NCI-H69 (cell line): ENCODE measurements at regions not wholly inside any gene's neighbourhood (a gene's known extent, or its start where the extent isn't known, plus 50 kb on each side); places are given as distances from the start of the nearest gene placed in this dataset.

Experiments used
- DNase-seq: peaks from one replicate; lab custom pipeline; 2025; lab: John Stamatoyannopoulos, UW

DNA sequence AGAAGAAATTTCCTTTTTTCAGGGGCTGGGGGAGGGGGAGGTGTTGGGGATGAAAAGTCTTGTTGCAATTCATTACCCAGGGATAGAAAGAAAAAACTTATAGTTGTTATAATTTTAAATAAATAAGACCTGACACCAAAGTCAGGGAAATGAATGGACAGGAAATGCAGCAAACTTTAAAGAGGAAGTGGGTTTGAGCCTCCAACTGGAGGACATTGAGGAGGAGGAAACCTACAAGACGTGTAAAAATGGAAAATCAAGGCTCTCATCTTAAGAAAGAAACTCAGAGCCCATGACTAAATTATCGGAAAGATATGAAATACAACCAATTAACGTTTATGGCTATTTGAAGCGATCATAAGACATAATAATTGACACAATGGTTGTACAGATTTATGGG is 54.4 kb downstream of the NIBAN1 start:
- no peak for DNase-seq

DNA sequence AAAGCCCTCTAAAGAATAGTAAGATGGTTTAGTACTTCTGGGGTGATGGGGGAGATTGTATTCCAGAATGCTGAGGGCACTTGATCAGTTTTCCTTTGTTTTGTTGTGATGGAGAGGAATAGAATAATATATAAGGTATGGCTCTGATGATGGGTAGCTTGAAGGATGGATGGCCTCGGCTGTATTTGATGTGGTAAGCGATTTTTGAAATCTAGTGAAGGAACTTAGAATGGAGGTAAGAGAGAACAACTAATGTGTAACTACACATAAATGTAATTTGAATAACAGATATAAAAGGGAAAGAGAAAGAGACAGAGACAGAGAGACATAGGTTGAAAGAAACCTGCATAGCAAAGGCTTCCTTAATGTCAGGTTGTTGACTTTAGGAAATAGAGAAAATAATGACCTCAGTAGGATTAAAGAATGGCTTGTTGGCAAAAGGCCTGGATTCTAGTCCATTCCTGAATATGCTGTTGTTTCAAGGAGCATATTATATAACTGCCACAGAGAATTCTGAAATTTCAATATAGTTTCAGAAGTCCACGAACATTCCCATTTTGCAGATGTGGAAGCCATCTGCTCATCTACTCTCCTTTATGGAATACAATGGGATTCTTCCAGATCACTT is 58.7 kb downstream of the NIBAN1 start:
- no peak for DNase-seq

DNA sequence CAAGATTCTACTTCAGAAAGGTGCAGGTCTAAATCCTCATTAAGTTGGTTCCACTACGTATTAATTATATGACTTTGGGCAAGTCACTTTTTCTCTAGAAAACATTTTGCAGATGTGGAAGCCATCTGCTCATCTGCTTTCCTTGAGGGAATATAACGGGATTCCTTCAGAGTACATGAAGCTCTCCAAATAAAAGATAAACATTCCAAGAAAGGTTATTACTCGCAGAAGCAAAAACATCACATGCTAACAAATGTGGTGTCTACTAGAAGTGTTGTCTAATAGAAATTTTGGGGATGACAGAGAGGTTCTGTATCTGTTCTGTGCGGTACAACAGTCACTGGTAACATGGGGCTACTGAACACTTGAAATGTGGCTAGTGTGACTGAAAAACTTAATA is 60.2 kb downstream of the NIBAN1 start:
- no peak for DNase-seq

GRCh38 chr1:184912392-184912791 is 61.9 kb downstream of the NIBAN1 start:
- DNase-seq = no peak

GRCh38 chr1:184911830-184912229 is 62.5 kb downstream of the NIBAN1 start:
- no peak for DNase-seq

- DNase-seq = peak; percentile 30
Observed at GRCh38 chr1:184911103-184911745, 63.1 kb downstream of the NIBAN1 start.

DNA sequence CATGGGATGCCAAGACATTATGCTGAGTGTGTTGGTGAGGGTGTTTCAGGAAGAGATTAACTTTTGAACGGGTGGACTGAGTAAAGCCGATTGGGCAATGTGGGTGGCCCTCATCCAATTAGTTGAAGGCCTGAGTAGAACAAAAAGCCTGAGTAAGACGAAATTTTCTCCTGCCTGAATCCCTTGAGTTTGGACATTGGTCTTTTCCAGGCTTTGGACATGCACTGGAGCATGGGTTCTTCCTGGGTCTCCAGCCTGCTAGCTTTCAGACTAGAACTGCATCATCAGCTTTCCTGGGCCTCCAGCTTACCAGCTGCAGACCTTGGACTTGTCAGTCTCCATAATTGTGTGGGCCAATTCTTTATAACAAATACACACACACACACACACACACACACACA is 63.6 kb downstream of the NIBAN1 start:
- DNase-seq = no peak

DNA sequence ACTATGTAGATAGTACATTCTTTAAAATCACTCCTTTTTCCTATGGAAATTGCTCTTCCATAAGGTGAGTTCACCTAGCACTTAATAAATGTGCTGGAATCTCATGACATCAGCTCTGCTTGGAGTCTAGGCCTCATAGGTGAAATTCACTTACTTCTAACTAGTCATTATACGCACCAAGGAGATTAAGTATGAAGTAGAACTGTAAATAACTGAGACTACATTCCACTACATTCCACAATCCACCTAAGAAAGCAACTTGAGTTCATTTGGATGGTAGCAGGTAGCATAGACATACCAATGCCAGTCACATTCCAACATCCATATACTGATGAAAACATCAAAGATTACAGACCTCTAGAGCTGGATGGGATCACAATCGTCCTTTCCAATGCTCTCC is 64.3 kb downstream of the NIBAN1 start:
- DNase-seq = no peak

- DNase-seq = no peak
Observed at GRCh38 chr1:184909019-184909418, 65.3 kb downstream of the NIBAN1 start.

DNA sequence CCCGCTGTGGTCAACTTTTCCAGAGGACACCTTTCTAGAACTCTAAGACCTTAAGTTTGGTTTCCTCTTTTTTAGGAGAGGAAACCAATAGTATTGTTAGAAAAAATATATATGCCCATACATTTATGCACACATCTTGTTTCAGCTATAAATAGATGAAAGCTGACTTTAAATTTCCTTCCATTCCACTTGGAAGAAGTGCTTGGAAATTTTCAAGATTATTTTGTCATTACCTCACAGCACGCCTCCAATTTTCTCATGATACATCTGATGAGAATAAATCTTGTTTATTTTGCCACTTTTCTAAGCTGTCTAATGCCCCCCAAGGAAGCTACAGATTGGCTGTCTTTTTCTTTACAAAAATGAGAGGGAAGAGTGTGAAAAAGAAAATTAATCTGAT is 65.8 kb downstream of the NIBAN1 start:
- no peak for DNase-seq

DNA sequence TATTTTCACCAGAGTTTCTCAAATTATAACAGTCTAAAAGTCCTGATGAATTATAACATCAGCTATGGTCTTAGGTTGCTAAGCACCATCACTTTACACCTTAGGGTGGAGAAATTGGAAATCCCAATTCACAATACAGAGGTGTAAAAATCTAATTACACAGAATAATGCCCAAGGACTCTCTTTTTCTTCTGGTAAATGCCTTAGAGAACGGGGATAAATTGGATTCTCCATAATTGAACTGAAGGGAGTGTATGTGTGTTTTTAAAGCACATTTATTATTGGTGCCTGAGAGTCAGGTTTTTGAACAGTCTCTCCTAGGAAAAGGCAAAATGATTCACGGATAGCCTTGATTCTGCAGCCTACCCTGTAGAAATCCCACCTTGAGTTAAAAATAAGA is 66.8 kb downstream of the NIBAN1 start:
- no peak for DNase-seq

- no peak for DNase-seq
Observed at GRCh38 chr1:184906761-184907160, 67.5 kb downstream of the NIBAN1 start.

DNA sequence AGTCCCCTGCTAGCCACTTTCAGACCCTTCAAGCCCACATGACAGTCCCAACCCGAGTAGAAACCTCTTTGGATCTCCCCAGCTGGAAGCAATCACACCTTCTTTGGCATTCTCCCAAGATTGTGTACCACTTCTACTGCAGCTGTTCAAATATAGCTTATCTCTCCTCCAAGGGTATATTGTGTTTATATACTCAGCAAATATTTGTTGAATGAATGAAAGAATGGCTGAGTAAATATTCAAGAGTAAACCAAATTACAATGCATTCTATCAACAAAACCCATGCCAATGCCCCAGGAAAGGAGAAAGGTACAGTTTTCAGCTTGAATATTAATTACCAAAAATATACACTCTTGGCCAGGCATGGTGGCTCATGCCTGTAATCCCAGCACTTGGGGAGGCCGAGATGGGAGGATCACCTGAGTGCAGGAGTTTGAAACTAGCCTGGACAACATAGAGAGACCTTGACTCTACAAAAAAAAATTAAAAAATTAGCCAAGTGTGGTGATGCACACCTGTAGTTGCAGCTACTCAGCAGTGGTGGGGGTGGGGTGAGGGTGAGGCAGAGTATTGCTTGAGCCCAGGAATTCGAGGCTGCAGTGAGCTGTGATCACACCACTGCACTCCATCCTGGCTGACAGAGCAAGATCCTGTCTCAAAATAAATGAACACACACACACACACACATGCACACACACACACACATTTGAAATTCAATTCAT is 68.5 kb downstream of the NIBAN1 start:
- DNase-seq = peak; percentile 96

DNA sequence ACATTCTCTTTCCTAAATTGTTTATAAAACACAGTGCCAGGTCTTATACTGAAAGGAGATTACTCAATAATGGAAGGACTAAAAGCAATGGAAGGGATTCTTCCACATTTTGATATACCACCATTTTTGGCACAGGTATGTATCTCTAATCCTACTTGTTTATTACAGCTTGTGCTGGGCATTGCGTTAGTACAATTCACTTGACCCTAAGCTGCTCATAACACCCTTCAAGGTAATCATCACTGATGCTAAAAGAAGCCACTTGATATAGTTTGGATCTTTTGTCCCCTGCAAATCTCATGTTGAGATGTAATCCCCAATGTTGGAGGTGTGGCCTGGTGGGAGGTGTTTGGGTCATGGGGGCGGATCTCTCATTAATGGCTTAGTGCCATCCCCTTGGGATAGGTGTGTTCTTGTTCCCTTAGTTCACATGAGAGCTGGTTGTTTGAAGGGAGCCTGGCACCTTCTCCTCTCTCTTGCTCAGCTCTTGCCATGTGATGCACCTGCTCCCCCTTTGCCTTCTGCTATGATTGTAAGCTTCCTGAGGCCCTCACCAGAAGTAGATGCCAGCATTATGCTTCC is 71.1 kb downstream of the NIBAN1 start:
- peak; percentile 24 for DNase-seq

DNA sequence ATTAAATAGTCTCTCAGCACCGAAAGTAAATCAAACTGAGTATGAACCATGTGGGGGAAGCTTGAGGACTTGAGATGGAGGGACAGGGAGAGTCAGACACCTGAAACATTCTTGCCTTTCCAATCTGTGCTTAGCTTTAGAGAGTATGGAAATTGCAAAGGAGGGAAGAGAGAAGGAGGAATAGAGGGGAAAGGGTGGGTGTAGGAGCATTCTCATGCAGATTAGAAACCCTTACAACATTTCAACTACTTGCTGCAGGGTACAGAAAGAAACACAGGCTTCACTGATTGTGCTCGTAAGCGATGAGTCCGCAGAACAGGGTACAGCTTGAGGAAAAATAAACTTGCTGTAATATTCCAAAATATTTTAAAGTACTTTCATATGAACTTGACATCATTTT is 73.8 kb downstream of the NIBAN1 start:
- no peak for DNase-seq

GRCh38 chr1:184896000-184896399 is 78.3 kb downstream of the NIBAN1 start:
- no peak for DNase-seq

GRCh38 chr1:184895086-184895485 is 79.2 kb downstream of the NIBAN1 start:
- DNase-seq = no peak

DNA sequence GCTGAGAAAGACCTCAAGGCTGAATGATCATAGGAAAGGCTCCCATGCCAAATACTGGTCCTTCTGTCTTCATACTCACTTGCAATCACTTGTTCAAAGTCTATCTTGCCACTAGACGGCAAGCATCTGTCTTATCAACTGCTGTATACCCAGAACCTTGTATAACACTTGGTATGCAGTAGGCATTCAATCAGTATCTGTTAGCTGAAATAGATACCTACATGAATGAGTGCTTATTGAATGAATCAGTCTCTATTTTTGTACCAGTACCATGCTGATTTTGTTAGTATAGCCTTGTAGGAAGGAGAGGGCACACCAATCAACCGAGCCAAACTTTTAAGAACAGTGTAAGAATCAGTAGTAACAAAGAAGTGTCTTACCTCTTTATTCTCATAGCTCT is 80.6 kb downstream of the NIBAN1 start:
- no peak for DNase-seq

GRCh38 chr1:184892116-184892515 is 82.2 kb downstream of the NIBAN1 start:
- DNase-seq = no peak

DNA sequence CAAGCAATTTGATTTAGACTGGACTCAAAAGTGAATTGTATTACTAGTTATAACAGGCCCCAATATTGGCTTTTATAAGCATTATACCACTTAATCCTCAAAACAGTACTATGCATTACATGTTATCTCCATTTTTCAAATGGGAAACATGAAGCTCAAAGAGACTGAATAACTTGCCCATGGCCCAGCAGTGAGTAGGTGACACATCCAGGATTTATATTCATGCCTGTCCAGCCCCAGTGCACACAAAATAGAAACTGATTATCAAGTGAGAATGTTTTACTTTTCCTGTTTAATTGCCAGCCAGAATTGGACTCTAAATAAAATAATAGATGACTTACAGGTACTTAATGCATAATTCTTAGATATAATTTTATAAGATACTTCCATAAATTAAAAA is 82.9 kb downstream of the NIBAN1 start:
- DNase-seq = no peak

- DNase-seq = no peak
Observed at GRCh38 chr1:184890539-184890973, 83.8 kb downstream of the NIBAN1 start.

GRCh38 chr1:184889902-184890301 is 84.4 kb downstream of the NIBAN1 start:
- DNase-seq = no peak

DNA sequence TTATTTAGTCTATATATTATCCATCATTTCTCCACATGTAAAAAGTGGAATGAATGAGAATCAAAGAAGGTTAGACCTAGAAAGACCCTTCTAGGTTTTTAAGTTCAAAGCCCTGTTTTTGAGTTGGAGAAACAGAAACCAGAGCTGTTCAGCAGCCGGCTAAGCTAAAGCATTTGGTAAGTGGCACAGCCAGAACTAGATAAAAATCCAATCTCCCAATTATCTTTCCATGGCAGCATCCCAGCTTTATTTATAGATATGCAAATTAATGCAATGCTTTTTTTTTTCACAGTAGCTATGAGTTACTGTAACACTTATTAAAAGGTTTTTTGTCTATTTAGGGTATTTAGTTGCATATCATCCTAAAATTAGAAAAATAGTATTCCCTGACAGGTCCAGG is 85.1 kb downstream of the NIBAN1 start:
- DNase-seq = no peak
